Coronary artery (tissue), 2 donors: ENCODE measurements at regions not wholly inside any gene's neighbourhood (a gene's known extent, or its start where the extent isn't known, plus 50 kb on each side); places are given as distances from the start of the nearest gene placed in this dataset.

ENCODE experiments used
- DNase-seq: peaks from one replicate; pipeline ENCODE4 v3.0.0-alpha.2; 2017; ENCODE audit warnings: low spot score
- H3K27ac ChIP-seq, 2 donors: fragments of 200-600 bp; sonication (generic); one replicate each; pipeline ENCODE4 v1.5.1; 2016 to 2019
- H3K4me3 ChIP-seq: fragments of 200-600 bp; sonication (generic); 2 replicates; pipeline ENCODE4 v1.5.1; 2016; ENCODE audit warnings: mild to moderate bottlenecking, moderate library complexity
- TF ChIP-seq, protein P1 (sequence below): fragments of 200-600 bp; sonication (generic); IDR thresholded peaks from one replicate; pipeline ENCODE4 v1.5.1; 2019; ENCODE audit warnings: antibody characterized with exemption

DNA sequence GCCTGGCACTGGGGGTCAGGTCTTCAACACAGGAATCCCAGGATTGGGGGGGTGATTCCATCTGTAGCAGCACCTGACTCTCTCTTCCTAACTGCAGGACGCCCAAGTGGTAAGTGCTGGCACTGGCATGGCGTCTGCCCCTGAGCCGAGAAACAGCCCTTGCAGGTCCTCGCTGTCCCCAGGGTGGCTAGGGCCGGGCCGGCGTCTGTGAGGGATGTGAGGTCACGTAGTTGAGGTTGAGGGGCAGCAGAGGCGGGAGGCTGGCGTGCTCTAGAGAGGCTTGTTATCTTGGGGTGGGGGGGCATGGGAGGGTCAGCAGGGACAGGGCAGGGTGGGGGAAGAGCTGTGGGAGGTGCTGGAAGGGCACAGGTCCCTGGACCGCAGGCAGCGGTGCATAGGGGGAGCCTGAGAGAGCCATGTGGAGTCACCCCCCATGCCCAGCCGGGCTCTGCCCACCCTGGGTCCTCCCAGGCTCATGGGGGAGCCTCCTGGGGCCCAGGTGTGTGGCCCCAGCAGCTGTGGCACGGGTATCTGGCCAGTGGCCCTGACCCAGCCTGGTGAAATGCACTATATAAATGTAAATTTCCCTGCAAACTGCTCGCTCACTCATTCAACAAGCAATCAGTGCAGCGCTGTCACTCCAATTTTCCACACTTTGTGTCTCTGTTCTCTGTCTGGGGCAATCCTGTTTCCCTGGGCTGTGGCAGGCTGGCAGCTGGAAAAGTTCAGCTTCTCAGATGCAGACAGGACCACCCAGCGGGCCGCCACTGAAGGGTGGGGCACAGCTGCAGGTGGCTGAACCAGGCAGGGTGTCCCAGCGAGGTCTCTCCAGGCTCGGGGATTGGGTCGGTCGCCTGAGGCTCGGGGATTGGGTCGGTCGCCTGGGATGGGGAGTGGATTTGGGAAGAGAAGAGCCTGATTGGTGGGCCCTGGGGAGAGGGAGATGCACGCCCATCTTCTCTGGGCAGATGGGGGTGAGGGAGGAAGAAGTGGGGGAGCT, 102.2 kb upstream of the NKX1-1 start:
- H3K4me3 ChIP-seq, result no peak overlapping the region
- TF ChIP-seq, protein P1, sequence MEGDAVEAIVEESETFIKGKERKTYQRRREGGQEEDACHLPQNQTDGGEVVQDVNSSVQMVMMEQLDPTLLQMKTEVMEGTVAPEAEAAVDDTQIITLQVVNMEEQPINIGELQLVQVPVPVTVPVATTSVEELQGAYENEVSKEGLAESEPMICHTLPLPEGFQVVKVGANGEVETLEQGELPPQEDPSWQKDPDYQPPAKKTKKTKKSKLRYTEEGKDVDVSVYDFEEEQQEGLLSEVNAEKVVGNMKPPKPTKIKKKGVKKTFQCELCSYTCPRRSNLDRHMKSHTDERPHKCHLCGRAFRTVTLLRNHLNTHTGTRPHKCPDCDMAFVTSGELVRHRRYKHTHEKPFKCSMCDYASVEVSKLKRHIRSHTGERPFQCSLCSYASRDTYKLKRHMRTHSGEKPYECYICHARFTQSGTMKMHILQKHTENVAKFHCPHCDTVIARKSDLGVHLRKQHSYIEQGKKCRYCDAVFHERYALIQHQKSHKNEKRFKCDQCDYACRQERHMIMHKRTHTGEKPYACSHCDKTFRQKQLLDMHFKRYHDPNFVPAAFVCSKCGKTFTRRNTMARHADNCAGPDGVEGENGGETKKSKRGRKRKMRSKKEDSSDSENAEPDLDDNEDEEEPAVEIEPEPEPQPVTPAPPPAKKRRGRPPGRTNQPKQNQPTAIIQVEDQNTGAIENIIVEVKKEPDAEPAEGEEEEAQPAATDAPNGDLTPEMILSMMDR, result no peak
- DNase-seq, result no peak
- no peak overlapping the region for H3K27ac ChIP-seq

DNA sequence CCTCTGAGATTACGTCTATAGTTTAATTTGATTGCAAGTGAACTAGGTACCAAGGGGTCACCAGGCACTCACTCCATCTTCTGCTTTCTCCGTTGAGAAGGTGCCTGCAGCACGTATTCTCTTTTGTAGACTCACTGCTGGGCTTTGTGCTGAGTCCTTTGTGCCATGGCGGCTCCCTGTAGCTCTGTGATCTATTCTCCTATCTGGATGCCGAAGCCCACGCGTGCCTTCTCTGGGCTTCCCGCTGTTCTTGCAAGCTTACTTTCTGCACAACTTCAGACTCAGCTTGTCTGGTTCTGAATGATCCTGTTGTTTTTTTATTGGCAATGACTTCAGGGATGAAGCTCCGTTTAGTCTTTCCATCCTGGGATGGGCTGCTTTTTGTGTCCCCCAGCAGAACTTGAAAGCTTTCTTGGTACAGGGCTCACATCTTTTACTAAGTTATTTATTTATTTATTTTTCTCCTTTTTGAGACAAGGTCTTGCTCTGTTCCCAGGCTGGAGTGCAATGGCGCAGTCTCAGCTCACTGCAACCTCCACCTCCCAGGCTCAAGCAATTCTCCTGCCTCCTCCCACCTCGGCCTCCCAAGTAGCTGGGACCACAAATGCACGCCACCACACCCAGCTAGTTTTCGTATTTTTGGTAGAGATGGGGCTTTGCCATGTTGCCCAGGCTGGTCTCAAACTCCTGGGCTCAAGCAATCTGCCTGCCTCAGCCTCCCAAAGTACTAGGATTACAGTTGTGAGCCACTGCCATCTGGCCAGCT, 100.9 kb upstream of the NKX1-1 start:
- peak; percentile 47 for DNase-seq
- TF ChIP-seq, protein P1, result no peak
- Histone ChIP-seq H3K27ac (no peak overlapping the region), H3K4me3 (no peak overlapping the region)

DNA sequence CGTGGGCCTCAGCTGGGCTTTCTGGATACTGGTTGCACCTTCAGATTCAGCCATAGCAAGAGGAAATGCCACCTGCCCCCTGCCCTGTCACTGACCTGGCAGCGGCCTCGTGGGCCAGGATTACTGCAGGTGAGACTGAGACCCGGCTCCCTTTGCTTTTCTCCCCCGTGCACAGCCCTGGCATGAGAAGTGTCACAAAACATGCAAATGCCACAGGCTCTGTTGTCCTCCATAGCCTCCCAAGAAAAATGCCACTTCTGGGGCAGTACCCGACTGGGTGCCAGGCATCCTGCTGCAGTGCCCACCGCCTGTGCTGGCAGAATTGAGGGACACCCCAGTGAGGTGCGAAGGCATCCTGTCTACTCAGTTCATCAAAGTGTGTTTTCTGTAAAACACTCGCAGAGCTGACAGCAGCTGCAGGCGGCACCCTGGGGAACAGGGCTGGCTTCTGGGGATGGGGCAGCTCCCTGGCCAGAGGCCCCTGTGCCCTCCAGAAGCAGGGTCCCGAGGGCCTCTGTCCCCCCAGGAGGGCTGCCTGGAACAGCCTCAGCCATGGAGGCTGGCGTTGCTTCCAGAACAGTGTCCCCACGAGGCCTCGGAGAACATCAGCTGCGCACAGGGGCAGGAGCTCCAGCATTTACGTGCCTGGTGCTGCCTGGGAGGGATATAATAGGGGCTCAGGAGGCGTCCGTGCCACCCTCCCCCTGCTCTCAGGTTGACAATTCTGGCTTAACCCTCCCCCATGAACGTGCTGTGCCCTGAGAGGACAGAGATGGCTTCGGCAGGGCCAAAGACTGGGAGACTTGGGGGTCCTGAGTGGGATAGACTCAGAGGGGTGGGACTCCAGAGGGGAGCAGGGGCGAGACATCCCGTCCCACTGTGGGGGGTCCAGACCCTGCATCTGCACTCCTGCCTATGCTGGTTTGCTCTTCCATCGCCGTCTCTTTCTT, 99.5 kb upstream of the NKX1-1 start:
- Histone ChIP-seq H3K27ac (no peak overlapping the region), H3K4me3 (no peak overlapping the region)
- TF ChIP-seq, protein P1, result no peak
- peak; percentile 65 for DNase-seq

DNA sequence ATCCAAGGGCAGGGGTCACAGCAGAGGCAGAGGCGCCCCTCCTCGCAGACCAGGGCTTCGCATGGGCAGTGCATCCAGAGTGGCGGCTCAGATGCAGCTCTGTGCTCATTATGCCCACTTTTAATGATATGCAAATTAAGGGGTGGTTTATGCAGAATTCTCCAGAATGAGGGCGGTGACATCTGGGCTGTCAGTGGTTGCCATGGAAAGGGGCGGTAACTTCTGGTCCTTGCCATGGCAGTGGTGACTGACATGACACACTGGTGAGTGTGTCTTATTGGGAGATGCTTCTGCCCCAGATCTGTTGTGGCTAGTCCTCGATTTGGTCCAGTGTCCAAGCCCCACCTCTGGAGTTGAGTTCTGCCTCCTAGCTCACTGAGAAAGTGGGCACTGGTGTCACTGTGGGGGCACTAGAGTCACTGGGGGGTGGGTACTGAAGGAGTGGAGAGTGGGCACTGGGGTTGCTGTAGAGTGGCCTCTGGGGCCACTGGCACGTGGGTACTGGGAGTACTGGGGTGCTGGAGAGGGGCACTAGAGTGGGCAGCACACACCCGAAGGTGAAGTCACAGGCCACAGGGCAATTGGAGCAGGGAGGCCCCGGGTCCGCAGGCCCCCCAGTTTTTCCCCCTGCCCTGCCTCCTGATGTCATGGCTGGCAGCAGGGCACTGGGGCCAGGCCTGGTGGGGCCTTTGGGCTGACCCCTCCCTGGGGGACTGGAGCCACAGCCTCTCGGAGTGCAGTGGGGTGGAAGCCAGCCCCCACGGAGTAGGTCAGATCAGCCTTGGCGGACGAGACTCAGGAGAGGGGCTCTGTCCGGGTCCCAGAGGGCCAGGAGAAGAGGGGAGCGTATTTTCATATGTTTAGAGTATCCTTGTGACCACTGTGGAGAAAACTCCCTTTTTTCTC, 98.6 kb upstream of the NKX1-1 start:
- TF ChIP-seq, protein P1, result no peak
- H3K27ac ChIP-seq, result no peak overlapping the region
- no peak overlapping the region for H3K4me3 ChIP-seq
- DNase-seq, result peak; percentile 52

DNA sequence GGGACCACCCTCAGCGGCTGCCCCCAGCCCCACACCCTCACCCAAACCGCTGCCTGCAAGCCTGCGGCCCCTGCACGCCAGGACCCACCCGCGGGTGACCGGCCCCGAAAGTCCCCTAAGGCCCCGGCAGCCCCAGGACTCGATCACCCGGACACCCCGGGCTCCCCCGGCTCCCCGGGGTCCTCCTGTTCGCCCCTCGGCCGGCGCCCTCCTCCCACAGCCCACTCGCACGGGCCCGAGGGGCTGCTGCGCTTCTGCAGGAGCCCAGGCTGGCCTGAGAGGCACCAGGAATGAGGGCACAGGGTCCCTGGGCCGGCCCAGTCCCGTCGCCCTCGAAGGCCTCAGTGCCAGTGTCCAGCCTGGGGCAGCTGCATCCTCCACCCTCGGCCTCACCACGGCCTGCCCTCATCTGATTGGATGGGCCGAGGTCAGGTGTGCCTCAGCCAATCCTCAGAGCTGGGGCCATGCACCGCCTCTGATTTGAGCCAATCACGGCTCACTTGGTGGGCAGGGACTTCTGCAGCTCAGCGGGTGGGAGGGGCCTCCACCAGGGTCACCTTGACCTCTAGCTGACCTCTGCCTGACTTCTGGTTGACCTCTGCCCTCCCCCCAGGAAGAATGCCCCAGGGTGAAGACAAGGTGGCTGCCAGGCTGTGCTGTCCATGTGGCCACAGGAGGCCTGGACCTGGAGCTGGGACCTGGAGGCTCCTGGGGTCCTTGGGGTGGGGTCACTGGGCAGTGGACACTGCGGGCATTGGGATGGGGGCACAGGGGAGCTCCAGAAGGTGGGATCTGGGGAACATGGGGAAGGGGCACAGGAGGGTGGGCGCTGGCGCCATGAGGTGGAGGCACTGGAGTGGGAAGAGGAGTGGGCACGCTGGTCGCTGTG, 97.6 kb upstream of the NKX1-1 start:
- Histone ChIP-seq H3K4me3 (no peak overlapping the region), H3K27ac (no peak overlapping the region)
- TF ChIP-seq, protein P1, result no peak
- peak; percentile 54 for DNase-seq
